Peyer's patch (tissue), 4 donors: ENCODE measurements at regions not wholly inside any gene's neighbourhood (a gene's known extent, or its start where the extent isn't known, plus 50 kb on each side); places are given as distances from the start of the nearest gene placed in this dataset.

Experiments
- DNase-seq, 3 donors: peaks; one replicate each; pipeline ENCODE4 v3.0.0-alpha.2; 2017 to 2019
- H3K27ac ChIP-seq, 4 donors: fragments of 200-600 bp; sonication (generic); one replicate each; pipeline ENCODE4 v1.5.1; 2016 to 2019
- H3K27me3 ChIP-seq, 2 donors: fragments of 200-600 bp; sonication (generic); one replicate each; pipeline ENCODE4 v1.5.1; 2019
- H3K36me3 ChIP-seq, 3 donors: fragments of 200-600 bp; sonication (generic); one replicate each; pipeline ENCODE4 v1.5.1; 2016 to 2019
- H3K4me1 ChIP-seq, 4 donors: fragments of 200-600 bp; sonication (generic); one replicate each; pipeline ENCODE4 v1.5.1; 2016 to 2019
- H3K4me3 ChIP-seq, 4 donors: fragments of 200-600 bp; sonication (generic); 1 replicate in 3 of 4; 2 replicates in 1 of 4; pipeline ENCODE4 v1.5.1; 2016 to 2019; ENCODE audit warnings: mild to moderate bottlenecking in 1 of 4
- H3K9me3 ChIP-seq, 4 donors: fragments of 200-600 bp; sonication (generic); one replicate each; pipeline ENCODE4 v1.5.1; 2016 to 2019; ENCODE audit warnings: mild to moderate bottlenecking in 1 of 4
- CTCF ChIP-seq, 6 experiments: fragments of 450-650 bp in 4 of 6; fragments of 200-600 bp in 2 of 6; sonication (generic) in 1 of 6; IDR thresholded peaks; one replicate each; pipeline ENCODE4 v1.5.1; 2017 to 2019; ENCODE audit warnings: antibody characterized with exemption in 6 of 6, mild to moderate bottlenecking in 3 of 6, moderate library complexity in 1 of 6
- POLR2A ChIP-seq, 2 donors: fragments of 450-650 bp; IDR thresholded peaks; one replicate each; pipeline ENCODE4 v1.5.1; 2017; ENCODE audit warnings: antibody characterized with exemption in 2 of 2, mild to moderate bottlenecking in 2 of 2, moderate library complexity in 2 of 2

GRCh38 chr2:19131871-19132270 is 226.6 kb downstream of the OSR1 start:
- no peaks in the 10 kb centered on the region for H3K4me1 ChIP-seq
- TF ChIP-seq POLR2A (IDR thresholded peaks at IDR 0.05), result no peak
- no peak for TF ChIP-seq CTCF (IDR thresholded peaks at IDR 0.05)
- no peak overlapping the region for H3K4me3 ChIP-seq
- H3K27ac ChIP-seq, result no peak overlapping the region
- no peaks in the 10 kb centered on the region for H3K9me3 ChIP-seq
- H3K36me3 ChIP-seq, result no peaks in the 10 kb centered on the region
- H3K27me3 ChIP-seq, result no peaks in the 10 kb centered on the region
- DNase-seq, result no peak

- H3K36me3 ChIP-seq, result no peaks in the 10 kb centered on the region
Observed at GRCh38 chr2:19128148-19128547, 230.3 kb downstream of the OSR1 start.

GRCh38 chr2:19127616-19128015 is 230.8 kb downstream of the OSR1 start:
- DNase-seq, result no peak
- H3K27me3 ChIP-seq, result no peaks in the 10 kb centered on the region
- H3K4me3 ChIP-seq, result no peak overlapping the region
- no peak overlapping the region for H3K27ac ChIP-seq
- no peaks in the 10 kb centered on the region for H3K4me1 ChIP-seq
- TF ChIP-seq POLR2A (IDR thresholded peaks at IDR 0.05), result no peak
- TF ChIP-seq CTCF (IDR thresholded peaks at IDR 0.05), result no peak
- H3K36me3 ChIP-seq, result no peaks in the 10 kb centered on the region
- no peaks in the 10 kb centered on the region for H3K9me3 ChIP-seq

More at GRCh38 chr2:19128148-19128547, 230.3 kb downstream of the OSR1 start:
- H3K9me3 ChIP-seq, result no peaks in the 10 kb centered on the region
- H3K4me1 ChIP-seq, result no peaks in the 10 kb centered on the region
- TF ChIP-seq POLR2A (IDR thresholded peaks at IDR 0.05), result no peak
- no peak for TF ChIP-seq CTCF (IDR thresholded peaks at IDR 0.05)
- no peak overlapping the region for H3K4me3 ChIP-seq
- no peaks in the 10 kb centered on the region for H3K27me3 ChIP-seq
- no peak for DNase-seq
- no peak overlapping the region for H3K27ac ChIP-seq

- no peaks in the 10 kb centered on the region for H3K4me1 ChIP-seq
- no peaks in the 10 kb centered on the region for H3K36me3 ChIP-seq
- H3K27me3 ChIP-seq, result no peaks in the 10 kb centered on the region
- TF ChIP-seq POLR2A (IDR thresholded peaks at IDR 0.05) (no peak), CTCF (IDR thresholded peaks at IDR 0.05) (no peak)
- no peaks in the 10 kb centered on the region for H3K9me3 ChIP-seq
- H3K4me3 ChIP-seq, result no peak overlapping the region
- H3K27ac ChIP-seq, result no peak overlapping the region
- no peak for DNase-seq
Observed at GRCh38 chr2:19125901-19126680, 232.3 kb downstream of the OSR1 start.

GRCh38 chr2:19124135-19124534 is 234.3 kb downstream of the OSR1 start:
- H3K36me3 ChIP-seq, result no peaks in the 10 kb centered on the region
- H3K27me3 ChIP-seq, result no peaks in the 10 kb centered on the region
- H3K9me3 ChIP-seq, result no peaks in the 10 kb centered on the region
- DNase-seq, result no peak
- TF ChIP-seq POLR2A (IDR thresholded peaks at IDR 0.05) (no peak), CTCF (IDR thresholded peaks at IDR 0.05) (no peak)
- no peak overlapping the region for H3K4me3 ChIP-seq
- no peaks in the 10 kb centered on the region for H3K4me1 ChIP-seq
- no peak overlapping the region for H3K27ac ChIP-seq
